HG03103 (cell line): ENCODE measurements at regions not wholly inside any gene's neighbourhood (a gene's known extent, or its start where the extent isn't known, plus 50 kb on each side); places are given as distances from the start of the nearest gene placed in this dataset.

ENCODE experiments used
- ATAC-seq: cut with Tn5 transposase; IDR thresholded peaks from one replicate; pipeline ENCODE4 v1.9.1; 2021; ENCODE audit warnings: low read depth; ENCODE audit not compliant: unreplicated experiment

- no peak for ATAC-seq
Measured at GRCh38 chr18:22838221-22838620, 94.9 kb upstream of the RBBP8 start.

GRCh38 chr18:22838639-22839277 is 94.4 kb upstream of the RBBP8 start:
- no peak for ATAC-seq

GRCh38 chr18:22839340-22839821 is 93.7 kb upstream of the RBBP8 start:
- no peak for ATAC-seq

- no peak for ATAC-seq
Measured at GRCh38 chr18:22840606-22841144, 92.5 kb upstream of the RBBP8 start.

- no peak for ATAC-seq
Measured at GRCh38 chr18:22841840-22842239, 91.3 kb upstream of the RBBP8 start.

- ATAC-seq: no peak
Measured at GRCh38 chr18:22844190-22844589, 88.9 kb upstream of the RBBP8 start.

- ATAC-seq: no peak
Measured at GRCh38 chr18:22844628-22845027, 88.5 kb upstream of the RBBP8 start.

GRCh38 chr18:22846088-22846683 is 86.9 kb upstream of the RBBP8 start:
- no peak for ATAC-seq

GRCh38 chr18:22846697-22847096 is 86.4 kb upstream of the RBBP8 start:
- no peak for ATAC-seq

GRCh38 chr18:22847392-22847791 is 85.7 kb upstream of the RBBP8 start:
- ATAC-seq: no peak

GRCh38 chr18:22847867-22848451 is 85.2 kb upstream of the RBBP8 start:
- no peak for ATAC-seq

GRCh38 chr18:22848615-22849014 is 84.5 kb upstream of the RBBP8 start:
- ATAC-seq: no peak

- ATAC-seq: no peak
Measured at GRCh38 chr18:22856870-22857269, 76.3 kb upstream of the RBBP8 start.

GRCh38 chr18:22858121-22858520 is 75.0 kb upstream of the RBBP8 start:
- no peak for ATAC-seq

- no peak for ATAC-seq
Measured at GRCh38 chr18:22860807-22861206, 72.3 kb upstream of the RBBP8 start.

- ATAC-seq: no peak
Measured at GRCh38 chr18:22865354-22866116, 67.6 kb upstream of the RBBP8 start.

- no peak for ATAC-seq
Measured at GRCh38 chr18:22868831-22869230, 64.3 kb upstream of the RBBP8 start.

- ATAC-seq: no peak
Measured at GRCh38 chr18:22871809-22872525, 61.2 kb upstream of the RBBP8 start.

- no peak for ATAC-seq
Measured at GRCh38 chr18:22872900-22873537, 60.1 kb upstream of the RBBP8 start.

- ATAC-seq: no peak
Measured at GRCh38 chr18:22879293-22879692, 53.8 kb upstream of the RBBP8 start.
